ENCODE measurements at regions not wholly inside any gene's neighbourhood (a gene's known extent, or its start where the extent isn't known, plus 50 kb on each side); places are given as distances from the start of the nearest gene placed in this dataset.
"Not testable (repeated sequence)": the region's sequence is repeated elsewhere in the genome, so short reads cannot be mapped to it uniquely, and the experiment has no call there.

DNA sequence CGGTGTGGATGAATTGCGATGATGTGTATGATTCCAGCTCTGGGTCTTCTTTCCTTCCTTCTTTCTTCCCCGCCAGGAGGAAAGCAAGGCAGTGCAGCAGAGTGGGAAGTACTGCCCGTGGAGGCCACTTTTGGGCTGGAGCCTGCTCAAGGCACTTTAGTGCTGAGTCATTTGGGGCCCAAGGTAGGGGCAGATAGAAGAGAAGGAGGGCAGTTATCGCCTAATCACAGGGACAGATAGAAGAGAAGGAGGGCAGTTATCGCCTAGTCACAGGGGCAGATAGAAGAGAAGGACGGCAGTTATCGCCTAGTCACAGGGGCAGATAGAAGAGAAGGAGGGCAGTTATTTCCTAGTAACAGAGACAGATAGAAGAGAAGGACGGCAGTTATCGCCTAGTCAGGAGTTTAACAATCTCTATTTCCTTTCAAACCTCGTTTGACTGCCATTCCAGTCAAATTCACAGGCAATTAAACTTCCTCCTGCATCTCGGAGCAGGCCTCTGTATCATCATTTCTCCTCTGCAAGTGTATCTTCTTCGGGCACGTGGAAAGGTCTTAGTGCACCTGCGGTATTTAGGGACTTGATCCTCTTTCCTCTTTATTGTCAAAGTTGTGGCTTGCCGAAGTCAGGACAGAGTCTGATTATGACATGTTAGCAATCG, 5277.5 kb upstream of the TPTE start:
- H3K4me3 Mint-ChIP-seq; H3K27ac ChIP-seq (ENCODE audit: insufficient read depth, low read length, poor library complexity, severe bottlenecking); ATAC-seq (ENCODE audit: low read depth in 2 of 2); H3K27me3 Mint-ChIP-seq; H3K36me3 Mint-ChIP-seq; H3K4me1 ChIP-seq (ENCODE audit: control insufficient read depth, insufficient read depth, low read length, poor library complexity, severe bottlenecking); H3K36me3 ChIP-seq (ENCODE audit: control insufficient read depth, insufficient read depth, low read length); H3K27ac Mint-ChIP-seq; H3K4me1 Mint-ChIP-seq; DNase-seq; H3K27me3 ChIP-seq (ENCODE audit: control insufficient read depth, insufficient read depth, low read length); H3K4me3 ChIP-seq (ENCODE audit: low read depth, low read length); H3K9me3 ChIP-seq (ENCODE audit: control insufficient read depth in 2 of 2, low read length in 2 of 2): not testable (repeated sequence)
- peaks cover 14 to 58% (median 26%) of the 10 kb centered on the region in 7 donors for H3K9me3 Mint-ChIP-seq

DNA sequence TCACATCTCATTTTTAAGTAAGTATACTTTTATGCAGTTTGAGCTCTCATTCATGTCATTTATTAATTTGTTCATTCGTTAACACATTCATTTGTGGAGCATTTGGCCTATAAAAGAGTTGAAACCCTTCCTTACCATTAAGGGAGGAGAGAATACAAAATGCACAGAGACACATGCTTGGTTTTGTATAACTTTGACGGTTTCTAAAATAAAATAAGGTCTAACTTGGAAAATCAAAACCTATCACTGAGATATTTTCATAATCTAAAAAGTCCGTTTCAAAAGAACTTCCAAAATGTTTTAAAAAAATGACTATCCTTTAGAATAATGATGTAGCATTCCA, 5277.0 kb upstream of the TPTE start:
- peaks cover 14 to 58% (median 26%) of the 10 kb centered on the region in 7 donors for H3K9me3 Mint-ChIP-seq
- not testable (repeated sequence) for H3K36me3 Mint-ChIP-seq; H3K9me3 ChIP-seq (ENCODE audit: control insufficient read depth in 2 of 2, low read length in 2 of 2); H3K27ac ChIP-seq (ENCODE audit: insufficient read depth, low read length, poor library complexity, severe bottlenecking); H3K36me3 ChIP-seq (ENCODE audit: control insufficient read depth, insufficient read depth, low read length); H3K27me3 ChIP-seq (ENCODE audit: control insufficient read depth, insufficient read depth, low read length); H3K27me3 Mint-ChIP-seq; H3K4me1 Mint-ChIP-seq; ATAC-seq (ENCODE audit: low read depth in 2 of 2); DNase-seq; H3K4me1 ChIP-seq (ENCODE audit: control insufficient read depth, insufficient read depth, low read length, poor library complexity, severe bottlenecking); H3K27ac Mint-ChIP-seq; H3K4me3 Mint-ChIP-seq; H3K4me3 ChIP-seq (ENCODE audit: low read depth, low read length)

DNA sequence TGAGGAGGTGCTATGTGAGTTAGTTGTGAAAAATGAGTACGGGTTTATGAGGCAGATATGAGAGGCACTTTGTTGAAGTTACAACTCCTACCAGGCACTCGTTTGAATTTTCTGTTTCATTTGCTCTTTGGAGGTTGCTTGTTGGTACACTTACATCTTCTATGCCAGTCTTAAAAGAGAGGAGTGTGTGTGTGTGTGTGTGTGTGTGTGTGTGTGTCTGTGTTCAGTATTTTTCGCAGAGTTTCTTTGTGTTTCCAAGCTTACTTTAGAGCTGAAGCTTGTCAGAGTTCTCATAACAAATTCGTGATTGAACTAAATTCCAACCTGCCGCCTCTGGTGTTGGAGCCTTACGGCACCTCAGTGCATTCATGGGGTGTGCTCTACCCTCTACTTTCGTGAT, 5276.4 kb upstream of the TPTE start:
- H3K27ac Mint-ChIP-seq; H3K4me3 ChIP-seq (ENCODE audit: low read depth, low read length); H3K27ac ChIP-seq (ENCODE audit: insufficient read depth, low read length, poor library complexity, severe bottlenecking); DNase-seq; H3K27me3 ChIP-seq (ENCODE audit: control insufficient read depth, insufficient read depth, low read length); ATAC-seq (ENCODE audit: low read depth in 2 of 2); H3K36me3 ChIP-seq (ENCODE audit: control insufficient read depth, insufficient read depth, low read length); H3K4me1 Mint-ChIP-seq; H3K27me3 Mint-ChIP-seq; H3K9me3 ChIP-seq (ENCODE audit: control insufficient read depth in 2 of 2, low read length in 2 of 2); H3K4me1 ChIP-seq (ENCODE audit: control insufficient read depth, insufficient read depth, low read length, poor library complexity, severe bottlenecking); H3K36me3 Mint-ChIP-seq; H3K4me3 Mint-ChIP-seq: not testable (repeated sequence)
- H3K9me3 Mint-ChIP-seq, result peaks cover 12 to 58% (median 25%) of the 10 kb centered on the region in 7 donors

DNA sequence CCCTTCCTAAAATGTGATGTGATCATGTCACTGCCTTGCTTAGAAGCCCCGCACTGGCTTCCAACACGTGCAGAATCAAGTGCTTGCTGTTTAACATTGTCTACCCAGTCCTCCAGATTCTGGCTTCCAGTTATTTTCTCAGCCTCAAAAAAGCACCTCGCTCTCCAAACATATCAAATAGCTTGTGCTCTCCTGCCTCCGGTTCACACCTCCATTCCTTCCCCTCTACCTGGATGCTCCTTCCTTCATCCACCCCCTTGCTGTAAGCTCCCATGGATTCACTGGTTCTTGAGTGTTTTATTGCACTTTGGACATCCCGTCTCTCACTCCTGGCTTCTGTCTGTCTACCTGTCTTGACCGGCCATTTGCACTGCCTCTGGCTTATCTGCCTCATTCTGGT, 5275.0 kb upstream of the TPTE start:
- not testable (repeated sequence) for H3K4me1 Mint-ChIP-seq; H3K27ac ChIP-seq (ENCODE audit: insufficient read depth, low read length, poor library complexity, severe bottlenecking); H3K27ac Mint-ChIP-seq; H3K4me3 Mint-ChIP-seq; ATAC-seq (ENCODE audit: low read depth in 2 of 2); H3K4me1 ChIP-seq (ENCODE audit: control insufficient read depth, insufficient read depth, low read length, poor library complexity, severe bottlenecking); H3K9me3 ChIP-seq (ENCODE audit: control insufficient read depth in 2 of 2, low read length in 2 of 2); H3K36me3 ChIP-seq (ENCODE audit: control insufficient read depth, insufficient read depth, low read length); H3K27me3 ChIP-seq (ENCODE audit: control insufficient read depth, insufficient read depth, low read length); DNase-seq; H3K4me3 ChIP-seq (ENCODE audit: low read depth, low read length); H3K36me3 Mint-ChIP-seq; H3K27me3 Mint-ChIP-seq
- H3K9me3 Mint-ChIP-seq, result peaks cover 13 to 67% (median 32%) of the 10 kb centered on the region in 7 donors

DNA sequence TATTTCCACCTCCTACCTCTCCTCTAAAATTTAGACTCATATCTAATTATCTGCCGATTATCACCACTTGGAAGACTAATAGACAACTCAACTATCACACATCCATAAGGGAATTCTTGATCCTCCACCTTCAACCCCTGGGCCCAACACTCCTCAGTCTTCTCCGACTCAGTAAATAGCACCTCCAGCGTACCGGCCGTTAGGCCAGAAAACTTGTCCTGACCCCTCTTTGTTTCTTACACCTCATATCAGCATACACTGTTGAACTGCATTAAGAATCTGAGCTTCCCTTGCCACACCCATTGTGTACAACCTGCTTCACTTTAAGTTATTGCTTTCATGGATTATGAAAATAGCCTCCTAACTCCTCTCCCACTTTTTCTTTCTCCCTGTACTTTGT, 5274.0 kb upstream of the TPTE start:
- H3K9me3 ChIP-seq (ENCODE audit: control insufficient read depth in 2 of 2, low read length in 2 of 2), result peaks cover 0 to 13% of the 10 kb centered on the region in 2 experiments
- not testable (repeated sequence) for H3K36me3 ChIP-seq (ENCODE audit: control insufficient read depth, insufficient read depth, low read length); H3K4me3 ChIP-seq (ENCODE audit: low read depth, low read length); H3K4me1 ChIP-seq (ENCODE audit: control insufficient read depth, insufficient read depth, low read length, poor library complexity, severe bottlenecking); H3K27me3 ChIP-seq (ENCODE audit: control insufficient read depth, insufficient read depth, low read length); H3K27me3 Mint-ChIP-seq; H3K36me3 Mint-ChIP-seq; H3K4me1 Mint-ChIP-seq; ATAC-seq (ENCODE audit: low read depth in 2 of 2); H3K4me3 Mint-ChIP-seq; H3K27ac ChIP-seq (ENCODE audit: insufficient read depth, low read length, poor library complexity, severe bottlenecking); DNase-seq; H3K27ac Mint-ChIP-seq
- peaks cover 10 to 70% (median 28%) of the 10 kb centered on the region in 7 donors for H3K9me3 Mint-ChIP-seq

DNA sequence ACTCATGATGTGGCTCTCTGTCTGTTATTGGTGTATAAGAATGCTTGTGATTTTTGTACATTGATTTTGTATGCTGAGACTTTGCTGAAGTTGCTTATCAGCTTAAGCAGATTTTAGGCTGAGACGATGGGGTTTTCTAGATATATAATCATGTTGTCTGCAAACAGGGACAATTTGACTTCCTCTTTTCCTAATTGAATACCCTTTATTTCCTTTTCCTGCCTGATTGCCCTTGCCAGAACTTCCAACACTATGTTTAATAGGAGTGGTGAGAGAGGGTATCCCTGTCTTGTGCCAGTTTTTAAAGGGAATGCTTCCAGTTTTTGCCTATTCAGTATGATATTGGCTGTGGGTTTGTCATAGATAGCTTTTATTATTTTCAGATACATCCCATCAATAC, 5271.3 kb upstream of the TPTE start:
- not testable (repeated sequence) for H3K27me3 ChIP-seq (ENCODE audit: control insufficient read depth, insufficient read depth, low read length); H3K4me3 ChIP-seq (ENCODE audit: low read depth, low read length); DNase-seq; H3K4me1 Mint-ChIP-seq; H3K36me3 Mint-ChIP-seq; H3K4me3 Mint-ChIP-seq; H3K27ac Mint-ChIP-seq; H3K27ac ChIP-seq (ENCODE audit: insufficient read depth, low read length, poor library complexity, severe bottlenecking); H3K27me3 Mint-ChIP-seq; ATAC-seq (ENCODE audit: low read depth in 2 of 2); H3K36me3 ChIP-seq (ENCODE audit: control insufficient read depth, insufficient read depth, low read length); H3K4me1 ChIP-seq (ENCODE audit: control insufficient read depth, insufficient read depth, low read length, poor library complexity, severe bottlenecking)
- H3K9me3 ChIP-seq (ENCODE audit: control insufficient read depth in 2 of 2, low read length in 2 of 2), result peaks cover 0 to 13% of the 10 kb centered on the region in 2 experiments
- H3K9me3 Mint-ChIP-seq, result peaks cover 8 to 69% (median 22%) of the 10 kb centered on the region in 7 donors

DNA sequence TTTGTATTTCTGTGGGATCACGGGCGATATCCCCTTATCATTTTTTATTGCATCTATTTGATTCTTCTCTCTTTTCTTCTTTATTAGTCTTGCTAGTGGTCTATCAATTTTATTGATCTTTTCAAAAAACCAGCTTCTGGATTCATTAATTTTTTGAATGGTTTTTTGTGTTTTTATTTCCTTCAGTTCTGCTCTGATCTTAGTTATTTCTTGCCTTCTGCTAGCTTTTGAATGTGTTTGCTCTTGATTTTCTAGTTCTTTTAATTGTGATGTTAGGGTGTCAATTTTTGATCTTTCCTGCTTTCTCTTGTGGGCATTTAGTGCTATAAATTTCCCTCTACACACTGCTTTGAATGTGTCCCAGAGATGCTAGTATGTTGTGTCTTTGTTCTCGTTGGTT, 5270.2 kb upstream of the TPTE start:
- H3K9me3 Mint-ChIP-seq, result peaks cover 7 to 66% (median 19%) of the 10 kb centered on the region in 7 donors
- H3K36me3 ChIP-seq (ENCODE audit: control insufficient read depth, insufficient read depth, low read length); H3K27me3 Mint-ChIP-seq; H3K27ac Mint-ChIP-seq; H3K4me1 ChIP-seq (ENCODE audit: control insufficient read depth, insufficient read depth, low read length, poor library complexity, severe bottlenecking); H3K27me3 ChIP-seq (ENCODE audit: control insufficient read depth, insufficient read depth, low read length); DNase-seq; H3K4me3 Mint-ChIP-seq; H3K4me3 ChIP-seq (ENCODE audit: low read depth, low read length); H3K36me3 Mint-ChIP-seq; ATAC-seq (ENCODE audit: low read depth in 2 of 2); H3K27ac ChIP-seq (ENCODE audit: insufficient read depth, low read length, poor library complexity, severe bottlenecking); H3K4me1 Mint-ChIP-seq: not testable (repeated sequence)
- H3K9me3 ChIP-seq (ENCODE audit: control insufficient read depth in 2 of 2, low read length in 2 of 2), result peaks cover 0 to 12% of the 10 kb centered on the region in 2 experiments

DNA sequence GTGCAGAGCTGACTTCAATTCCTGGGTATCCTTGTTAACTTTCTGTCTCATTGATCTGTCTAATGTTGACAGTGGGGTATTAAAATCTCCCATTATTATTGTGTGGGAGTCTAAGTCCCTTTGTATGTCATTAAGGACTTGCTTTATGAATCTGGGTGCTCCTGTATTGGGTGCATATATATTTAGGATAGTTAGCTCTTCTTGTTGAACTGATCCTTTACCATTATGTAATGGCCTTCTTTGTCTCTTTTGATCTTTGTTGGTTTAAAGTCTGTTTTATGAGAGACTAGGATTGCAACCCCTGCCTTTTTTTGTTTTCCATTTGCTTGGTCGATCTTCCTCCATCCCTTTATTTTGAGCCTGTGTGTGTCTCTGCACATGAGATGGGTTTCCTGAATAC, 5269.5 kb upstream of the TPTE start:
- H3K36me3 Mint-ChIP-seq; DNase-seq; H3K27ac ChIP-seq (ENCODE audit: insufficient read depth, low read length, poor library complexity, severe bottlenecking); H3K4me1 Mint-ChIP-seq; H3K27me3 ChIP-seq (ENCODE audit: control insufficient read depth, insufficient read depth, low read length); H3K4me3 Mint-ChIP-seq; ATAC-seq (ENCODE audit: low read depth in 2 of 2); H3K27ac Mint-ChIP-seq; H3K9me3 ChIP-seq (ENCODE audit: control insufficient read depth in 2 of 2, low read length in 2 of 2); H3K36me3 ChIP-seq (ENCODE audit: control insufficient read depth, insufficient read depth, low read length); H3K4me1 ChIP-seq (ENCODE audit: control insufficient read depth, insufficient read depth, low read length, poor library complexity, severe bottlenecking); H3K4me3 ChIP-seq (ENCODE audit: low read depth, low read length); H3K27me3 Mint-ChIP-seq: not testable (repeated sequence)
- peaks cover 4 to 60% (median 16%) of the 10 kb centered on the region in 7 donors for H3K9me3 Mint-ChIP-seq

All from CD4-positive, CD25-positive, alpha-beta regulatory T cell (primary cell).